HFF-Myc (cell line): ENCODE measurements at regions not wholly inside any gene's neighbourhood (a gene's known extent, or its start where the extent isn't known, plus 50 kb on each side); places are given as distances from the start of the nearest gene placed in this dataset.
"Not testable (repeated sequence)": the region's sequence is repeated elsewhere in the genome, so short reads cannot be mapped to it uniquely, and the experiment has no call there.

Experiments used
- DNase-seq: peaks from one replicate; pipeline ENCODE4 v3.0.0-alpha.2; 2011; ENCODE audit warnings: low read depth; ENCODE audit errors: extremely low read depth
- H3K4me3 ChIP-seq: replicated peaks from 2 replicates; pipeline ENCODE4 v1.5.1; 2011; ENCODE audit warnings: low read depth, mild to moderate bottlenecking, control low read depth, low read length
- TF ChIP-seq, protein P1 (sequence below): IDR thresholded peaks from 2 replicates; pipeline ENCODE4 v1.5.1; 2012; ENCODE audit warnings: mild to moderate bottlenecking, low read depth, low read length, control low read depth; ENCODE audit errors: missing control alignments

DNA sequence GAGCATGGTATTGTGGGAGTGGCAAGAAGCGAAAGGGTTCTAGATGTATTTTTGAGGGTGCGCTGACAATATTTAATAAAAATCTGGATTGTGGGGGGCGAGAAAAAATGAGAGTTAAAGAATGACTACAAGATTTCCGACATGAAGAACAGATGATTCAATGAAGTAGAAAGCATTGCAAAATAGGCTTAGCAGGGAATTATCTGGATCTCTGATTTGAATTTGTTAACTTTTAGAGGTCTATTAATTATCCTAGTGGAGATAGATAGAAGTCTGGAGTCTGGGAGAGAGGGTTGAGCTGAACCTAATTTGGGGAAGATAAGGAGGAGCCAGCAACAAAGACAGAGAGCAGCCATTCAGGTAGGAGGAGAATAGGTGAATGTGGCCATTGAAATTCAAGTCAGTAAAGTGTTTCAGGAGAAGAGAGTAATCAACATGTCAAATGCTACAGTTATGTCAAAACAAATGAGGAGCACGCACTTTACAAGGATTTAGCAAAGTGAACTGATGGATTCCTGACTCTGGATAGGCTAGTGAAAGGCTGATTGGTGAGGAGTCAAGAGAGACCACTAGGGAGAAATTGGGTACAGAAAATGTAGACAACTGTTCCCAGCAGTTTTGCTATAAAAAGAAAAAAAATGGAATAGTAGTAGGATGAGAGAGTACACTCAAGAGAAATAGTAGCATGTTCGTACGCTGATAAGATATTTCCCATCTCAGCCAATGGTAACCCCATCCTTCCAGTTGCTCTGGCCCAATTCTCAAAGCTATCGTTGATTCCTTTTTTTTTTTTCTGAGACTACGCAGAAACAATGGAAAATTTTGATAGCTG is 393.2 kb upstream of the CXADR start:
- TF ChIP-seq, protein P1, sequence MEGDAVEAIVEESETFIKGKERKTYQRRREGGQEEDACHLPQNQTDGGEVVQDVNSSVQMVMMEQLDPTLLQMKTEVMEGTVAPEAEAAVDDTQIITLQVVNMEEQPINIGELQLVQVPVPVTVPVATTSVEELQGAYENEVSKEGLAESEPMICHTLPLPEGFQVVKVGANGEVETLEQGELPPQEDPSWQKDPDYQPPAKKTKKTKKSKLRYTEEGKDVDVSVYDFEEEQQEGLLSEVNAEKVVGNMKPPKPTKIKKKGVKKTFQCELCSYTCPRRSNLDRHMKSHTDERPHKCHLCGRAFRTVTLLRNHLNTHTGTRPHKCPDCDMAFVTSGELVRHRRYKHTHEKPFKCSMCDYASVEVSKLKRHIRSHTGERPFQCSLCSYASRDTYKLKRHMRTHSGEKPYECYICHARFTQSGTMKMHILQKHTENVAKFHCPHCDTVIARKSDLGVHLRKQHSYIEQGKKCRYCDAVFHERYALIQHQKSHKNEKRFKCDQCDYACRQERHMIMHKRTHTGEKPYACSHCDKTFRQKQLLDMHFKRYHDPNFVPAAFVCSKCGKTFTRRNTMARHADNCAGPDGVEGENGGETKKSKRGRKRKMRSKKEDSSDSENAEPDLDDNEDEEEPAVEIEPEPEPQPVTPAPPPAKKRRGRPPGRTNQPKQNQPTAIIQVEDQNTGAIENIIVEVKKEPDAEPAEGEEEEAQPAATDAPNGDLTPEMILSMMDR = no peak
- no peak for DNase-seq
- no peak overlapping the region for H3K4me3 ChIP-seq

DNA sequence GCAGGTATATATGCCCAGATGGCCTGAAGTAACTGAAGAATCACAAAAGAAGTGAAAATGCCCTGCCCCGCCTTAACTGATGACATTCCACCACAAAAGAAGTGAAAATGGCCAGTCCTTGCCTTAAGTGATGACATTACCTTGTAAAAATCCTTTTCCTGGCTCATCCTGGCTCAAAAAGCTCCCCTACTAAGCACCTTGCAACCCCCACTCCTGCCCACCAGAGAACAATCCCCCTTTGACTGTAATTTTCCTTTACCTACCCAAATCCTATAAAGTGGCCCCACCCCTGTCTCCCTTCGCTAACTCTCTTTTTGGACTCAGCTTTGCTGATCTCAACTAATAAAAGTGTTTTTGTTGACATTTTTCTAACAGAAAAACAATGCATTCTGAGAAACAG is 385.4 kb upstream of the CXADR start:
- DNase-seq, H3K4me3 ChIP-seq: not testable (repeated sequence)

DNA sequence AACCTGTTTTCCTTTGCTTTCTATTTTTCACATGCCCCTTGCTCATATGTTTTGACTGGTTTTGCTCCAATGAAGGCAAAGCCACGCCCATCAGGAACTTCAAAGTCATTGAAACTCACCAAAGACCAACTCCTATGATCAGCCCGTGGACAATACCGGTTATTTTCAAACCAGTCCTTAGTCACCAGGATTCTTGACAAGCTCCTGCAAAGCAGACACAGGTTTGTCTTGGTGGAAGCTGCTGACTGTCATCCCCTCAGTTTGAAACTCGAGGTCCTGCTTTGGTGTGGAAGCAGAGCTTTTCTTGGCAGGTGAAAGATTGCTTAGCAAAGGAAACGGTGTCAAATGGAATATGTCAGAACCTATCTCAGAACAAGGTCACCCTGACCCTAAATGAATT is 384.7 kb upstream of the CXADR start:
- DNase-seq = no peak

DNA sequence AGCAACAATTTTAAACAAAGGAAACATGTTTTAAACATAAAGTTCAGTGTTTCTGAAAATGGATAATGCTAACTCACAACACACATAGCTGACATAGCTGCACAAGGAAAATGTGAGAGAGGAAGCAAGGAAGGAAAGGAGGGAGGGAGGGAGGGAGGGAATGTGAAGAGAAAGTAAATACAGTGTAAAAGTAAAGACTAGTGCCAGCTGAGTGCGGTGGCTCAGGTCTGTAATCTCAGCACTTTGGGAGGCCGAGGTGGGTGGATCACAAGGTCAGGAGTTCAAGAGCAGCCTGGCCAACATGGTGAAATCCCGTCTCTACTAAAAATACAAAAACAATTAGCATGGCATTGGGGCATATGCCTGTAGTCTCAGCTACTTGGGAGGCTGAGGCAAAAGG is 373.7 kb upstream of the CXADR start:
- H3K4me3 ChIP-seq, DNase-seq: not testable (repeated sequence)

More for the DNA sequence above, 384.7 kb upstream of the CXADR start:
- H3K4me3 ChIP-seq = no peak overlapping the region
- TF ChIP-seq, protein P1 = no peak

DNA sequence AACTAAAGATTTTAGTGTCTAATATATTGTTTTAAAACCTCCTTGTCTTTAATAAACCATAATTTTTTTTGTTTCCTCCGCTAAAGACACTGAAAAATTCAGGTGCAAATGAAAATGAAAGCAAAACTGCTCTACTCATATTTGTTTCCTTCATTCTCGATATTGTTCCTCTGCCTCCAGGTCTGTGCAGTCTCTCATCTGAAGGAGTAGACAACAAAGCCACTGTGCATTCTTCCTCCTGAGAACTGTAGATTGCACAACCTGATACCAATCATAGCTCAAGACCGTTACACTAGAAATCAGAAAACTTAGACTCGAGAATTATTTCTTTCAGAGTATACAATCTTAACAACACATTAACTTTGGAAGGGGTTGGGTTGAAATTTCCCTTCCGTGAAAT is 373.1 kb upstream of the CXADR start:
- TF ChIP-seq, protein P1 = no peak
- no peak for DNase-seq
- H3K4me3 ChIP-seq = no peak overlapping the region

DNA sequence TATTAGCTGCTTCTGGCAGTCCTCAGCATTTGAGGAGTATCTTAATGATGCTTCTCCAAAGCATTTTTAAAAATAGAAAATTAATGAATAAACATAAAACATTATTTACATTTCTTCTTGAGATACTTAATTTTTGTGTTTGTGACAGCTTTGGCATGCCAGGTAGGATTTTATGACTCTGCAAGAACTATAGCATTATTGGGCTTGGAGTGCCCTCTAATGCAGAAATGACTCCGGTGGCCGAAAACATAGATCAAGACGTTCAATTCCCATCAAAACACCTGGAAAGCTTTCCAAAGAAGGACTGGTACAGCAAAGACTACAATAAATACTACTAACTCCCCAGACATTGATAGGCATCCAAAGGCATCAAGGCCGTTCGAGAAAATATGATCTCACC is 366.4 kb upstream of the CXADR start:
- H3K4me3 ChIP-seq = no peak overlapping the region
- DNase-seq = no peak
- TF ChIP-seq, protein P1 = no peak

DNA sequence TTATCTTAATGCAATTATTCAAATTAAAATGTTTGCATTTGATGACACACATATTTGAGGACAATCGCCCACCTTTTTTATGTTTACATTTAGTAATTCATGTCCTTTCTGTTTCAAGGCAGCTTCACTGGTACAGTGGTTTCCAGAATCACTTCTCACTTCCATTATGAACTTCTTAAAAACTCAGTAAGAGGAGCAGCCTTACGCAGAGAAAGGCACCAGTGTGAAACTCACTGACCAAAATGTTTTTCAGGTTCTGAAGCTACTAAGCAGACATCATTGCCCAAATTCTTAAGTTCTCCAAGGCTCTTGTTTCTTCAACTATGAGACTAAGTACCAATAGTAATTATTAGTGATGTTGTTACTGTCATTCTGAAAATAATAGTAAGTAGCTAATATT is 353.1 kb upstream of the CXADR start:
- TF ChIP-seq, protein P1 = no peak
- no peak for DNase-seq
- H3K4me3 ChIP-seq = no peak overlapping the region

DNA sequence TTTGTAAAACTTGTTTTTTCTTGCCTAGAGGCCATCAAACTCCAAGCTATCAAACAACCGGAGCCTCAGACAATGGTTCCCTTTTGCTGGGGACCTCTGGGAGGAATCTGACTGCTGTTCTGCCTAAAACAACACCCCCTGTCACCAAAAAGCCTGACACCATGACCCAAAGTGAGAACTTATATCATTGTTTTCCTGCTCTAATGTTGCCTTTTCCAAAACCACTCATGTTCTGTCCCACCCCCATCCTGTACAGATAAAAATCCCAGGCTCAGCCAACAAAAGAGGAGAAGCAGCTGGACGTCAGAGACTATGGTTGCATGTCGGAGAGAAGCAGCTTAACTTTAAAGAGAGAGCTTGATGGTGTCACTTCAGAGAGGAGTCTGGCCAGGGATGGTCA is 327.2 kb upstream of the CXADR start:
- TF ChIP-seq, protein P1 = no peak
- no peak for DNase-seq
- no peak overlapping the region for H3K4me3 ChIP-seq
